ENCODE measurements at regions not wholly inside any gene's neighbourhood (a gene's known extent, or its start where the extent isn't known, plus 50 kb on each side); places are given as distances from the start of the nearest gene placed in this dataset.

GRCh38 chr3:21830541-21830940 is 79.5 kb upstream of the ZNF385D start:
- TF ChIP-seq POLR2A (IDR thresholded peaks at IDR 0.05) (no peak), EP300 (IDR thresholded peaks at IDR 0.05) (no peak)

Measured in gastroesophageal sphincter (tissue), 2 donors.